Upper lobe of left lung (tissue), 4 donors: ENCODE measurements at regions not wholly inside any gene's neighbourhood (a gene's known extent, or its start where the extent isn't known, plus 50 kb on each side); places are given as distances from the start of the nearest gene placed in this dataset.

Experiments used
- POLR2A ChIP-seq, 4 donors: fragments of 450-650 bp; IDR thresholded peaks; one replicate each; pipeline ENCODE4 v1.5.1; 2016 to 2017; ENCODE audit warnings: antibody characterized with exemption in 4 of 4, mild to moderate bottlenecking in 2 of 4
- POLR2AphosphoS5 ChIP-seq, 2 donors: sonication (generic); formaldehyde crosslinking; IDR thresholded peaks; one replicate each; pipeline ENCODE4 v1.5.1; 2017; ENCODE audit warnings: antibody characterized with exemption in 2 of 2
- TF ChIP-seq, protein P1 (sequence below), 6 experiments: fragments of 450-650 bp in 4 of 6; fragments of 200-600 bp in 2 of 6; sonication (generic) in 2 of 6; IDR thresholded peaks; one replicate each; pipeline ENCODE4 v1.5.1; 2016 to 2019; ENCODE audit warnings: antibody characterized with exemption in 6 of 6

- TF ChIP-seq POLR2A (IDR thresholded peaks at IDR 0.05) (no peak), POLR2AphosphoS5 (IDR thresholded peaks at IDR 0.05) (no peak)
- TF ChIP-seq, protein P1, sequence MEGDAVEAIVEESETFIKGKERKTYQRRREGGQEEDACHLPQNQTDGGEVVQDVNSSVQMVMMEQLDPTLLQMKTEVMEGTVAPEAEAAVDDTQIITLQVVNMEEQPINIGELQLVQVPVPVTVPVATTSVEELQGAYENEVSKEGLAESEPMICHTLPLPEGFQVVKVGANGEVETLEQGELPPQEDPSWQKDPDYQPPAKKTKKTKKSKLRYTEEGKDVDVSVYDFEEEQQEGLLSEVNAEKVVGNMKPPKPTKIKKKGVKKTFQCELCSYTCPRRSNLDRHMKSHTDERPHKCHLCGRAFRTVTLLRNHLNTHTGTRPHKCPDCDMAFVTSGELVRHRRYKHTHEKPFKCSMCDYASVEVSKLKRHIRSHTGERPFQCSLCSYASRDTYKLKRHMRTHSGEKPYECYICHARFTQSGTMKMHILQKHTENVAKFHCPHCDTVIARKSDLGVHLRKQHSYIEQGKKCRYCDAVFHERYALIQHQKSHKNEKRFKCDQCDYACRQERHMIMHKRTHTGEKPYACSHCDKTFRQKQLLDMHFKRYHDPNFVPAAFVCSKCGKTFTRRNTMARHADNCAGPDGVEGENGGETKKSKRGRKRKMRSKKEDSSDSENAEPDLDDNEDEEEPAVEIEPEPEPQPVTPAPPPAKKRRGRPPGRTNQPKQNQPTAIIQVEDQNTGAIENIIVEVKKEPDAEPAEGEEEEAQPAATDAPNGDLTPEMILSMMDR (IDR thresholded peaks at IDR 0.05): no peak
Observed at GRCh38 chr17:12522336-12522735, 143.4 kb upstream of the MYOCD start.
